GM12878 (cell line): ENCODE measurements at regions not wholly inside any gene's neighbourhood (a gene's known extent, or its start where the extent isn't known, plus 50 kb on each side); places are given as distances from the start of the nearest gene placed in this dataset.

ENCODE experiments used
- BRCA1 ChIP-seq: IDR thresholded peaks from 2 replicates; pipeline ENCODE4 v1.6.1; 2011; ENCODE audit warnings: low read depth, low read length, improper control_type of control experiment
- CHD2 ChIP-seq: IDR thresholded peaks from 2 replicates; pipeline ENCODE4 v1.6.1; 2011; ENCODE audit warnings: low read depth, low read length, improper control_type of control experiment, borderline replicate concordance
- IKZF1 ChIP-seq: fragments of 450-650 bp; conservative IDR thresholded peaks from 2 replicates; pipeline ENCODE4 v1.6.1; 2017; ENCODE audit warnings: antibody characterized with exemption, mild to moderate bottlenecking
- IKZF2 ChIP-seq, 2 experiments: fragments of 450-650 bp; IDR thresholded peaks; 2 replicates each; pipeline ENCODE4 v1.6.1; 2017; ENCODE audit warnings: mild to moderate bottlenecking in 2 of 2, moderate library complexity in 2 of 2
- NBN ChIP-seq: fragments of 450-650 bp; IDR thresholded peaks from 2 replicates; pipeline ENCODE4 v1.6.1; 2016
- NFXL1 ChIP-seq: fragments of 450-650 bp; IDR thresholded peaks from 2 replicates; pipeline ENCODE4 v1.6.1; 2017; ENCODE audit warnings: antibody characterized with exemption, mild to moderate bottlenecking, borderline replicate concordance
- PML ChIP-seq: IDR thresholded peaks from 2 replicates; pipeline ENCODE4 v1.6.1; 2012; ENCODE audit warnings: low read length, inconsistent platforms
- SUPT20H ChIP-seq: IDR thresholded peaks from 2 replicates; pipeline ENCODE4 v1.6.1; 2011; ENCODE audit warnings: low read depth, mild to moderate bottlenecking, low read length, moderate library complexity, borderline replicate concordance; ENCODE audit not compliant: control insufficient read depth
- ZNF274 ChIP-seq: IDR thresholded peaks from one replicate; pipeline ENCODE4 v1.8.0; 2011; ENCODE audit not compliant: insufficient read length, insufficient read depth
- ZZZ3 ChIP-seq: IDR thresholded peaks from 2 replicates; pipeline ENCODE4 v1.6.1; 2011; ENCODE audit warnings: low read depth; ENCODE audit not compliant: control insufficient read depth, insufficient read length
- TF ChIP-seq, protein P1 (sequence below): fragments of 450-650 bp; IDR thresholded peaks from 2 replicates; pipeline ENCODE4 v1.6.1; 2017; ENCODE audit warnings: mild to moderate bottlenecking, moderate library complexity
- TF ChIP-seq, protein P2 (sequence below): fragments of 450-650 bp; IDR thresholded peaks from 2 replicates; pipeline ENCODE4 v1.6.1; 2017; ENCODE audit warnings: mild to moderate bottlenecking, low read depth, inconsistent platforms; ENCODE audit not compliant: poor library complexity, severe bottlenecking
- TF ChIP-seq, protein P3 (sequence below): fragments of 450-650 bp; formaldehyde crosslinking; IDR thresholded peaks from 2 replicates; pipeline ENCODE4 v1.4.0; 2020; ENCODE audit warnings: mild to moderate bottlenecking, moderate library complexity
- TF ChIP-seq, protein P4 (sequence below): fragments of 450-650 bp; IDR thresholded peaks from 2 replicates; pipeline ENCODE4 v1.6.1; 2018; ENCODE audit warnings: borderline replicate concordance, mild to moderate bottlenecking; ENCODE audit not compliant: partially characterized antibody
- TF ChIP-seq, protein P5 (sequence below): IDR thresholded peaks from 2 replicates; pipeline ENCODE4 v1.6.1; 2011; ENCODE audit warnings: borderline replicate concordance, low read depth, mild to moderate bottlenecking, moderate library complexity, mixed read lengths, low read length; ENCODE audit not compliant: insufficient read depth; ENCODE audit errors: extremely low read length

DNA sequence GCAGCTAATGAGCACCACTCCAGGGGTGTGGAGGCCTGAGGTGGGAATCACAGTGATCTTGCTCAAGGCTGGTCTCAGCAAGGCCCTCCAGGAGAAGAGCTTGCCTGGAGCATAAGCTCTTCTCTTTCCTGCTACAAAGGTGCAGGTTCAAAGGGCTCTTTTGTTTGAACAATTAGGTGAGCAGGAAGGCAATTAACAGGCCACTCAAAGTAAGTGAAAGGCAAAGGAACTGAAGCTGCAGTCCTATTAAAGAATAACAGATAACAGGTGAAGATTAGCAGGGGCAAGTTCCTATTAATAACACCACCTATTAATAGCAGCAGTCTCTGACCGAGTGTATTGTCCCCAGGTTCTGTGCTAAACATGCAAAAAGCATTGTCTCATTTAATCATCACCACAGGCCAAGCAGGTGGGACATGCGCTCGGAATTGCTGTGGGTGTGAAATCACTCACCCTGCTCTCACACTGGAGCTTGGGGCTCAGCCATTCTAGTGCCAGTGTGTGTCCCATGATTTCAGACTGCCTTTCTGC, 113.8 kb downstream of the RHOU start (continued):
- TF ChIP-seq, protein P1, sequence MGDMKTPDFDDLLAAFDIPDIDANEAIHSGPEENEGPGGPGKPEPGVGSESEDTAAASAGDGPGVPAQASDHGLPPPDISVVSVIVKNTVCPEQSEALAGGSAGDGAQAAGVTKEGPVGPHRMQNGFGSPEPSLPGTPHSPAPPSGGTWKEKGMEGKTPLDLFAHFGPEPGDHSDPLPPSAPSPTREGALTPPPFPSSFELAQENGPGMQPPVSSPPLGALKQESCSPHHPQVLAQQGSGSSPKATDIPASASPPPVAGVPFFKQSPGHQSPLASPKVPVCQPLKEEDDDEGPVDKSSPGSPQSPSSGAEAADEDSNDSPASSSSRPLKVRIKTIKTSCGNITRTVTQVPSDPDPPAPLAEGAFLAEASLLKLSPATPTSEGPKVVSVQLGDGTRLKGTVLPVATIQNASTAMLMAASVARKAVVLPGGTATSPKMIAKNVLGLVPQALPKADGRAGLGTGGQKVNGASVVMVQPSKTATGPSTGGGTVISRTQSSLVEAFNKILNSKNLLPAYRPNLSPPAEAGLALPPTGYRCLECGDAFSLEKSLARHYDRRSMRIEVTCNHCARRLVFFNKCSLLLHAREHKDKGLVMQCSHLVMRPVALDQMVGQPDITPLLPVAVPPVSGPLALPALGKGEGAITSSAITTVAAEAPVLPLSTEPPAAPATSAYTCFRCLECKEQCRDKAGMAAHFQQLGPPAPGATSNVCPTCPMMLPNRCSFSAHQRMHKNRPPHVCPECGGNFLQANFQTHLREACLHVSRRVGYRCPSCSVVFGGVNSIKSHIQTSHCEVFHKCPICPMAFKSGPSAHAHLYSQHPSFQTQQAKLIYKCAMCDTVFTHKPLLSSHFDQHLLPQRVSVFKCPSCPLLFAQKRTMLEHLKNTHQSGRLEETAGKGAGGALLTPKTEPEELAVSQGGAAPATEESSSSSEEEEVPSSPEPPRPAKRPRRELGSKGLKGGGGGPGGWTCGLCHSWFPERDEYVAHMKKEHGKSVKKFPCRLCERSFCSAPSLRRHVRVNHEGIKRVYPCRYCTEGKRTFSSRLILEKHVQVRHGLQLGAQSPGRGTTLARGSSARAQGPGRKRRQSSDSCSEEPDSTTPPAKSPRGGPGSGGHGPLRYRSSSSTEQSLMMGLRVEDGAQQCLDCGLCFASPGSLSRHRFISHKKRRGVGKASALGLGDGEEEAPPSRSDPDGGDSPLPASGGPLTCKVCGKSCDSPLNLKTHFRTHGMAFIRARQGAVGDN = peak; percentile 91
- TF ChIP-seq, protein P2, sequence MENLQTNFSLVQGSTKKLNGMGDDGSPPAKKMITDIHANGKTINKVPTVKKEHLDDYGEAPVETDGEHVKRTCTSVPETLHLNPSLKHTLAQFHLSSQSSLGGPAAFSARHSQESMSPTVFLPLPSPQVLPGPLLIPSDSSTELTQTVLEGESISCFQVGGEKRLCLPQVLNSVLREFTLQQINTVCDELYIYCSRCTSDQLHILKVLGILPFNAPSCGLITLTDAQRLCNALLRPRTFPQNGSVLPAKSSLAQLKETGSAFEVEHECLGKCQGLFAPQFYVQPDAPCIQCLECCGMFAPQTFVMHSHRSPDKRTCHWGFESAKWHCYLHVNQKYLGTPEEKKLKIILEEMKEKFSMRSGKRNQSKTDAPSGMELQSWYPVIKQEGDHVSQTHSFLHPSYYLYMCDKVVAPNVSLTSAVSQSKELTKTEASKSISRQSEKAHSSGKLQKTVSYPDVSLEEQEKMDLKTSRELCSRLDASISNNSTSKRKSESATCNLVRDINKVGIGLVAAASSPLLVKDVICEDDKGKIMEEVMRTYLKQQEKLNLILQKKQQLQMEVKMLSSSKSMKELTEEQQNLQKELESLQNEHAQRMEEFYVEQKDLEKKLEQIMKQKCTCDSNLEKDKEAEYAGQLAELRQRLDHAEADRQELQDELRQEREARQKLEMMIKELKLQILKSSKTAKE = peak; percentile 60
- TF ChIP-seq, protein P3, sequence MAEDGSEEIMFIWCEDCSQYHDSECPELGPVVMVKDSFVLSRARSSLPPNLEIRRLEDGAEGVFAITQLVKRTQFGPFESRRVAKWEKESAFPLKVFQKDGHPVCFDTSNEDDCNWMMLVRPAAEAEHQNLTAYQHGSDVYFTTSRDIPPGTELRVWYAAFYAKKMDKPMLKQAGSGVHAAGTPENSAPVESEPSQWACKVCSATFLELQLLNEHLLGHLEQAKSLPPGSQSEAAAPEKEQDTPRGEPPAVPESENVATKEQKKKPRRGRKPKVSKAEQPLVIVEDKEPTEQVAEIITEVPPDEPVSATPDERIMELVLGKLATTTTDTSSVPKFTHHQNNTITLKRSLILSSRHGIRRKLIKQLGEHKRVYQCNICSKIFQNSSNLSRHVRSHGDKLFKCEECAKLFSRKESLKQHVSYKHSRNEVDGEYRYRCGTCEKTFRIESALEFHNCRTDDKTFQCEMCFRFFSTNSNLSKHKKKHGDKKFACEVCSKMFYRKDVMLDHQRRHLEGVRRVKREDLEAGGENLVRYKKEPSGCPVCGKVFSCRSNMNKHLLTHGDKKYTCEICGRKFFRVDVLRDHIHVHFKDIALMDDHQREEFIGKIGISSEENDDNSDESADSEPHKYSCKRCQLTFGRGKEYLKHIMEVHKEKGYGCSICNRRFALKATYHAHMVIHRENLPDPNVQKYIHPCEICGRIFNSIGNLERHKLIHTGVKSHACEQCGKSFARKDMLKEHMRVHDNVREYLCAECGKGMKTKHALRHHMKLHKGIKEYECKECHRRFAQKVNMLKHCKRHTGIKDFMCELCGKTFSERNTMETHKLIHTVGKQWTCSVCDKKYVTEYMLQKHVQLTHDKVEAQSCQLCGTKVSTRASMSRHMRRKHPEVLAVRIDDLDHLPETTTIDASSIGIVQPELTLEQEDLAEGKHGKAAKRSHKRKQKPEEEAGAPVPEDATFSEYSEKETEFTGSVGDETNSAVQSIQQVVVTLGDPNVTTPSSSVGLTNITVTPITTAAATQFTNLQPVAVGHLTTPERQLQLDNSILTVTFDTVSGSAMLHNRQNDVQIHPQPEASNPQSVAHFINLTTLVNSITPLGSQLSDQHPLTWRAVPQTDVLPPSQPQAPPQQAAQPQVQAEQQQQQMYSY (CRISPR knock-in tag) = no peak
- TF ChIP-seq, protein P4, sequence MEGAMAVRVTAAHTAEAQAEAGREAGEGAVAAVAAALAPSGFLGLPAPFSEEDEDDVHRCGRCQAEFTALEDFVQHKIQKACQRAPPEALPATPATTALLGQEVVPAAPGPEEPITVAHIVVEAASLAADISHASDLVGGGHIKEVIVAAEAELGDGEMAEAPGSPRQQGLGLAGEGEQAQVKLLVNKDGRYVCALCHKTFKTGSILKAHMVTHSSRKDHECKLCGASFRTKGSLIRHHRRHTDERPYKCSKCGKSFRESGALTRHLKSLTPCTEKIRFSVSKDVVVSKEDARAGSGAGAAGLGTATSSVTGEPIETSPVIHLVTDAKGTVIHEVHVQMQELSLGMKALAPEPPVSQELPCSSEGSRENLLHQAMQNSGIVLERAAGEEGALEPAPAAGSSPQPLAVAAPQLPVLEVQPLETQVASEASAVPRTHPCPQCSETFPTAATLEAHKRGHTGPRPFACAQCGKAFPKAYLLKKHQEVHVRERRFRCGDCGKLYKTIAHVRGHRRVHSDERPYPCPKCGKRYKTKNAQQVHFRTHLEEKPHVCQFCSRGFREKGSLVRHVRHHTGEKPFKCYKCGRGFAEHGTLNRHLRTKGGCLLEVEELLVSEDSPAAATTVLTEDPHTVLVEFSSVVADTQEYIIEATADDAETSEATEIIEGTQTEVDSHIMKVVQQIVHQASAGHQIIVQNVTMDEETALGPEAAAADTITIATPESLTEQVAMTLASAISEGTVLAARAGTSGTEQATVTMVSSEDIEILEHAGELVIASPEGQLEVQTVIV = no peak
- no peak for TF ChIP-seq BRCA1
- no peak for TF ChIP-seq NFXL1
- TF ChIP-seq, protein P5, sequence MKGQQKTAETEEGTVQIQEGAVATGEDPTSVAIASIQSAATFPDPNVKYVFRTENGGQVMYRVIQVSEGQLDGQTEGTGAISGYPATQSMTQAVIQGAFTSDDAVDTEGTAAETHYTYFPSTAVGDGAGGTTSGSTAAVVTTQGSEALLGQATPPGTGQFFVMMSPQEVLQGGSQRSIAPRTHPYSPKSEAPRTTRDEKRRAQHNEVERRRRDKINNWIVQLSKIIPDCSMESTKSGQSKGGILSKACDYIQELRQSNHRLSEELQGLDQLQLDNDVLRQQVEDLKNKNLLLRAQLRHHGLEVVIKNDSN = no peak
- TF ChIP-seq IKZF2 (IDR thresholded peaks at IDR 0.05) = peak; percentile 73 to 78; a peak in 2 of 4 replicates
- TF ChIP-seq ZZZ3 = no peak
- no peak for TF ChIP-seq ZNF274
- no peak for TF ChIP-seq PML
- no peak for TF ChIP-seq SUPT20H
- peak; percentile 82 for TF ChIP-seq NBN
- peak; percentile 81 for TF ChIP-seq IKZF1
- TF ChIP-seq CHD2 = peak; percentile 49; the same call in 1 of the 2 replicates
